DMS153 treated with DMSO at 0.1 percent for 48 hours (cell line): ENCODE measurements at regions not wholly inside any gene's neighbourhood (a gene's known extent, or its start where the extent isn't known, plus 50 kb on each side); places are given as distances from the start of the nearest gene placed in this dataset.
"Not testable (repeated sequence)": the region's sequence is repeated elsewhere in the genome, so short reads cannot be mapped to it uniquely, and the experiment has no call there.

Experiments used
- DNase-seq: peaks from one replicate; lab custom pipeline; 2025; ENCODE audit not compliant: unreplicated experiment; lab: John Stamatoyannopoulos, UW

DNA sequence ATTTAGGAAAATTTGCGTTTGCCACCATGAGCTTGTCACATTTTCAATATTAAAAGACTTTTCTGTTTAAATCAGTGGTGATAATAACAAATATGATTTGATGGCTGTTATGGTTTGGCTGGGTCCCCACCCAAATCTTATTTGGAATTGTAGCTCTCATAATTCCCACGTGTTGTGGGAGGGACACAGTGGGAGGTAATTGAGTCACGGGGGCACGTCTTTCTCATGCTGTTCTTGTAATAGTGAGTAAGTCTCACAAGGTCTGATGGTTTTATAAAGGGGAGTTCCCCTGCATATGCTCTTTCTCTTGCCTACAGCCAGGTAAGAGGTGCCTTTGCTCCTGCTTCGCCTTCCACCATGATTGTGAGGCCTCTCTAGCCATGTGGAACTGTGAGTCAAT lies 83.4 kb upstream of the RGPD4 start:
- no peak for DNase-seq

DNA sequence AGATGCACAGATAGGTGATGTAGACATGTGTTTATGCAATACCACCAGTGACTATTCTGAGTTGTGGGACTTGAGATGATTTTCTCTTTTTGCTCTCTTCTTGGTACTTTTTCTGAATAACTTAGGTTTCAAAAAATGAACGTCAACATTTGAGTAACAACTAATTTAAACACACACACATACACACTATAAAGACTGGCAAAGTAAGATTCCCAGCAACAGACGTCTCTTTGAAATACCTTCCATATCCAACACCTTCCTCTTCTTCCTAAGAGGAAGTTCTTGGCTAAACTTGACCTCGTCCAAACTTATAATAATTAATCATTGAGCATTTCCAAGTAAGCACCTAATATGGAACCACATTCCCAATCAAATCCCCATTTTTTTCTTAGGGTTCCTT lies 81.6 kb upstream of the RGPD4 start:
- DNase-seq, result no peak

DNA sequence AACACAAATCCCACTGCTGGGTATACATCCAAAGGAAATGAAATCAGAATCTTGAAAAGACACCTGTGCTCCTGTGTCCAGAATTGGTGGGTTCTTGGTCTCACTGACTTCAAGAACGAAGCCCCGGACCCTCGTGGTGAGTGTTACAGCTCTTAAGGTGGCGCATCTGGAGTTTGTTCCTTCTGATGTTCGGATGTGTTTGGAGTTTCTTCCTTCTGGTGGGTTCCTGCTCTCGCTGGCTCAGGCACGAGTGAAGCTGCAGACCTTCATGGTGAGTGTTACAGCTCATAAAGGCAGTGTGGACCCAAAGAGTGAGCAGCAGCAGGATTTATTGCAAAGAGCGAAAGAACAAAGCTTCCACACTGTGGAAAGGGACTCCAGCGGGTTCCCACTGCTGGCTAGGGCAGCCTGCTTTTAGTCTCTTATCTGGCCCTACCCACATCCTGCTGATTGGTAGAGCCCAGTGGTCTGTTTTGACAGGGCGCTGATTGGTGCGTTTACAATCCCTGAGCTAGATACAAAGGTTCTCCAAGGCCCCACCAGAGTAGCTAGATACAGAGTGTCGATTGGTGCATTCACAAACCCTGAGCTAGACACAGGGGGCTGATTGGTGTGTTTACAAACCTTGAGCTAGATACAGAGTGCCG lies 80.0 kb upstream of the RGPD4 start:
- DNase-seq, result not testable (repeated sequence)

DNA sequence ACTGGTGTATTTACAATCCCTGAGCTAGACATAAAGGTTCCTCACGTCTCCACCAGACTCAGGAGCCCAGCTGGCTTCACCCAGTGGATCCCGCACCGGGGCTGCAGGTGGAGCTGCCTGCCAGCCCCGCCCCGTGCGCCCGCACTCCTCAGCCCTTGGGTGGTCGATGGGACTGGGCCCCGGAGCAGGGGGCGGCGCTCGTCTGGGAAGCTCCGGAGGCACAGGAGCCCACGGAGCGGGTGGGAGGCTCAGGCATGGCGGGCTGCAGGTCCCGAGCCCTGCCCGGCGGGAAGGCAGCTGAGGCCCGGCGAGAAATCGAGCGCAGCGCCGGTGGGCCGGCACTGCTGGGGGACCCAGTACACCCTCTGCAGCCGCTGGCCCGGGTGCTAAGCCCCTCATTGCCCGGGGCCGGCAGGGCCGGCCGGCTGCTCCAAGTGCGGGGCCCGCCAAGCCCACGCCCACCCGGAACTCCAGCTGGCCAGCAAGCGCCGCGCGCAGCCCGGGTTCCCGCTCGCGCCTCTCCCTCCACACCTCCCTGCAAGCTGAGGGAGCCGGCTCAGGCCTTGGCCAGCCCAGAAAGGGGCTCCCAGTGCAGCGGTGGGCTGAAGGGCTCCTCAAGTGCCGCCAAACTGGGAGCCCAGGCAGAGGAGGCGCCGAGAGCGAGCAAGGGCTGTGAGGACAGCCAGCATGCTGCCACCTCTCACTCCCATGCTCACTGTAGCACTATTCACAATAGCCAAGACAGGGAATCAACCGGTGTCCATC lies 79.3 kb upstream of the RGPD4 start:
- not testable (repeated sequence) for DNase-seq

- no peak for DNase-seq
Measured at GRCh38 chr2:107747964-107748583, 78.6 kb upstream of the RGPD4 start.

GRCh38 chr2:107751936-107752335 lies 74.8 kb upstream of the RGPD4 start:
- no peak for DNase-seq

- DNase-seq, result not testable (repeated sequence)
Measured at GRCh38 chr2:107753806-107754205, 72.9 kb upstream of the RGPD4 start.

GRCh38 chr2:107757223-107757622 lies 69.5 kb upstream of the RGPD4 start:
- DNase-seq, result no peak

GRCh38 chr2:107760620-107761364 lies 65.9 kb upstream of the RGPD4 start:
- no peak for DNase-seq

DNA sequence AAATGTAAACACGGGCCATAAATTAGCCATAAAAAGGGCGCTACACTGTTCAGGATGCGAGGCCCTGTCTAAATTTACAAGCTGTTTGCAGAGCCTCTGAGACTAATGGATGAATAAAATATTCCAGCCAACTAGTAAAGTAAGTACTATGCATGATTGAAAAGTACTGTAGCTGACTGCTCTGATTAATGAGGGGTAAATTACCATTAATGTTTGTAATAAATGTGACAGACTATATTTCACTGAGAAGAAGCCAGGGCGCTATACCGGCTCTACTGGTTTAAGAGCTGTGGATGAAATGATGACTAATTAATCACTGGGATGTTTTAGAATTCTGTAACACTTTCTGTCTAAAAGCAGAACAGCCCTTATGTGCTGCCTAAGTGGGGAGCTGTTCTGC lies 54.3 kb upstream of the RGPD4 start:
- peak; percentile 41 for DNase-seq

GRCh38 chr2:107775211-107775610 lies 51.5 kb upstream of the RGPD4 start:
- no peak for DNase-seq

- DNase-seq, result no peak
Measured at GRCh38 chr2:107775791-107776190, 50.9 kb upstream of the RGPD4 start.

DNA sequence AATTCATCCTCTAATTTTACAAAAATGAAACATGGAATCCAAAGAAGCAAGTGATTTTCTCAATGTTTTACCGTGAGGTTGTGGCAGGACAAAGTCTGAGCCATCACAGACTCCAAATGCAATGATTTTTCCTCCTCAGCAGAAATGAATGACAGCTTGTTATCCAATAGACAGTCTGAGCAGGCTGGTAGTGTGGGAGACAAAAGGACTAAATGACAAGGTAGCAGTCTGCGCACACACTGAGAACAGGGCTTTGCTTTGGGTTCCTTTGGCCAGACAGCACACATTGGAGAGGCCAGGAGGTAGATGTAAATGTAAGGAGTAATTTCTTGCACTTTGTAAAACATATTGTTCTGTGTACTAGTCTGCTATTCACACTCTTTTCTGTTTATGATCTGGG lies 50.3 kb upstream of the RGPD4 start:
- no peak for DNase-seq
